HL-60/S4 treated with retinoic acid at 250 ng/mL for 4 days and 3 days (cell line): ENCODE measurements at regions not wholly inside any gene's neighbourhood (a gene's known extent, or its start where the extent isn't known, plus 50 kb on each side); places are given as distances from the start of the nearest gene placed in this dataset.

Experiments
- in situ Hi-C: fragments of 300-500 bp; cut with MboI; formaldehyde crosslinking; loops from 2 replicates; pipeline ENCODE4 v1.7.0; 2022; ENCODE audit warnings: low sequenced_read_pairs

DNA sequence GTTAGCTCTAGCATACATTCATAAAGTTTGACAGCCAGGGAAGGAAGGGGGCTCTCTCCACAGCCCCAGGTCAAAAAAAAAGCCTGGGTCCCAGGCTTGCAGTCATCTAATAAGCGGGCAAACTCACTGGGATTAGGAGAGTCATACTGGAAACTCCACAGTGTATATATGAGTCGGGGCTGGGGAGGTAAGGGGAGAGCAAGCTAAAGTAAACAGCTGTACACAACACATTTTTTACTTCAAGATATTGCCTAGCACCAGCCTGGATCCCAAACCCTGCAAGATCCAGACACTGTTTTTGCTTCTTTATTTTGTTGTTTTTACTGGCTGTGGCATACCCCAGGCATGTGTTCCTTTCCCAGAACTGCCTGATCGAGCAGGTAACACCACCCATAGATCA lies 291.3 kb upstream of the TANK start:
- in situ Hi-C loops, result no loop called here

DNA sequence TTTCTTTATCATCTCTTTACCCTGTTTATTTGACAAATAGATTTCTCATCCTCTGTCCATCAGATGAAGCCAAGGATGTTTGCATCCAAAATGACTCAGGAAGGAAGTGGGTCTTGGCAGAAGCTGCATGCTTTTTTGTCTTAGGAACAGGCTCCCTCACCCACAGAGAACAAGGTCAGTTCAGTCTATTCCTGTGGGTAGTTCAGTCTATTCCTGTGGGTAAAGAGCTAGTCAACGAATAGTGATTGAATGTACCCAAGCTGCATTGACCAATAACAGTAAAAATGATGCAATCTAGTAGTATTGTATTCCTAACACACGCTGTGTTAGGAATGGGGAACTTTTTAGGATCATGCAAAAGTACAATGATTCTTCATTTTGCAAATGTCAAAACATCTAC lies 290.8 kb upstream of the TANK start:
- in situ Hi-C loops, result no loop called here

DNA sequence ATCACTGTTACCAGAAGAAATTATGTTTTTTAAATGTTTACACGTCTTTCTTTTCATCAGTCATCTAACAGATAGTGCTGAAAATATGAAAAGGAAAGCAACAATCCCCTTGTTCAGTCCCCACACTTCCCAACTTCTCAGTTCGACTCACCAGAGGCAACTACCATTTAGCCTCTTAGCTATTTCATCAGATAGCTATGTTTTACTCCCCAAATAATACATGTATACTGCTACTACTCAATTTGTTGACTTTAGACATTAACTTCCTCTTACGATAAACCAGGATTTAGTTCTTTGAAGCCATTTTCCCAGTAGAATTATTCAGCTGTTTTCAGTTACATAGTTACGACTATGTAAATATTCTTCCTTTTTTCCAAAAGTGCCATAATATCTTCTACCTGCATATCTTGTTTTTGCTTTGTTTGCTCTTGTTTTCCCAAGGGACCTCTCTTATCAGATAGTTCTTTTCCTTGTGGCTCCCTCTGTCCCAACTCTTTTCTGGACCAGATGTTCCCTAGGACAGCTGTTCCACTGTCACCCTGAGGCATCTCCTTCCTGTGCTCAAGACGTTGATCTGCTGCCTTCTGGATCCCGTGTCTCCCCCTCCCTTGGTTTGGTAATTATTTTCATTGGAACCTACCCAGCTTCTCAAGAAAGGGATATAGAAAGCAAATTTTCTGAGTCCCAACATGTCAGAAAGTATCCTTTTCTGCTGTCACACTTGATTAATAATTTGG lies 289.3 kb upstream of the TANK start:
- in situ Hi-C loops, result no loop called here

- in situ Hi-C loops, result no loop called here
These were observed 288.3 kb upstream of the TANK start for GRCh38 chr2:160871953-160872352.

- in situ Hi-C loops, result no loop called here
These were observed 284.2 kb upstream of the TANK start for GRCh38 chr2:160876029-160876428.

- in situ Hi-C loops, result no loop called here
These were observed 283.5 kb upstream of the TANK start for GRCh38 chr2:160876765-160877164.

DNA sequence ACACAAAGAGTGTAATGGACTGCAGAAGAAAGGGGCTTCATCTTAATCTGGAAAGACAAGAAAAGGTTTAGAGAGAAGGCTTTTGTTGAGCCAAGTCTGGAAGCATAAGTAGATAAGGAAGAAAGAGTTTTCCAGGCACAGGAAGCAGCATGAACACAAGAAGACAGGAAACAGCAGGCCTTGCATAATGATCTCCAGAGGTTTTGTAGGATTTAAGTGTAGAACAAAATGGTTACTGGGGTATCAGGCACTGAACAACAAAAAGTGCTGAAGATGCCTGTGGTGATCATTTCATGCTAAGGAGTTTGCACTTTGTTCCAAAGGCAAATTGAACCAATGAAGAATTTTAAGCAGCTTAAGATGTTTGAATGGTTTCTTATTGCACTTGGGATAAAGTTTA lies 281.6 kb upstream of the TANK start:
- in situ Hi-C loops, result no loop called here

- in situ Hi-C loops, result no loop called here
These were observed 277.3 kb upstream of the TANK start for GRCh38 chr2:160882906-160883305.

DNA sequence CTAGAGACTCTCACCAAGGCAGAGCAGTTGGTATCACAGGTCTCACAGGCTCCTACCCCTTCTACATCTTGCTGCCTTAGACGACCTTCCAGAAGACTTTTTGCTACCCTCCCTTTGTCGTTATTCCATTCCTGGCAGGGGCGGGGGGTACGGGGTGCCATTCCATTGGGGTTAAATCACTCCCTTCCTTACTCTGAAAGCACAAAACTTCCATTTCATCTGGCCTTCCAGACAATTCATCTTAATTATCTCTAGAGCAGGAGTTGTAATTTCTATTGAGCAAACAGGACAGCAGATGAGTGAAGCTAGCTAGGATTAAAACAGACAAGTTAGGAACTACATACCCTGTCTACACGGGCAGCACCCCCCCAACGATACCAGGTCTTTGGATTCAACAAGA lies 276.2 kb upstream of the TANK start:
- in situ Hi-C loops, result no loop called here

GRCh38 chr2:160889439-160890170 lies 270.6 kb upstream of the TANK start:
- in situ Hi-C loops, result no loop called here

- in situ Hi-C loops, result no loop called here
These were observed 269.4 kb upstream of the TANK start for GRCh38 chr2:160890667-160891352.

GRCh38 chr2:160891353-160891740 lies 268.9 kb upstream of the TANK start:
- in situ Hi-C loops, result no loop called here

- in situ Hi-C loops, result no loop called here
These were observed 268.0 kb upstream of the TANK start for GRCh38 chr2:160892204-160892603.

DNA sequence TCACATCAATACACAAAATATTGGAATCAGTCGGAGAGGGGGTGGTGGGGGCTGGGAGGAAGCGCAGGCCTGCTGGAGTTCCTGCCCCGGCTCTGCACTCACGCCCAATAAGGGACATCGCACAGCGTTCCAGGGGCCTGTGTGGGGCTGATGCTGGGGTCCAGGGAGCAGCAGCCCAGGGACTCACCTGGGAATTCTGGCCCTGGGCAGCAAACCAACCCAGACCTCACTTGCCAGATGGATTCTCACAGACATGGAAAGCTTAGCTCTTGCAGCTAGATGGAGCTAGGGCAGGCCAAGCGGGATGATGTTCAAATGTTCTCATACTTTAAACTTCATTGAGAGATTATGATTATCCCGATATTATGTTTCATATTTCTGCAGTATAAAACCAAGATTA lies 266.6 kb upstream of the TANK start:
- in situ Hi-C loops, result no loop called here

- in situ Hi-C loops, result no loop called here
These were observed 261.5 kb upstream of the TANK start for GRCh38 chr2:160898581-160899307.

DNA sequence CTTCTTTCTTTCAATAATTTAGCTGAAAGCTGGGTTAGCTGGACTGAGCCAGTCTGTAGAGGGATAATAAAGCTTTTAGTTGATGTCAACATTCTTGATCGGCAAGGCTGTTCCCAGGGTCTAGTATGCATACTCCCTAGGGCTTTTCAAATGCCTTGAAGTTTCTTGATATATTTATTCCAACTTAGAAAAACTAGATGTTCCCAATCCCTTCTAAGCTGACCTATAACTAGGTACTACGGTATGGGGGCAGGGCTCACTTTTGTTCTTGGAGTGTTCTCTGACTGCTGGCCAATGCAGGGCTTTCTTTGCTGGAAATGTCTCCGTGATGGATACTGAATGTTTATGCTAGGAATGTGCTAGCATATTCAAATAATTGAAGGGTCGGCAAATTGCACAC lies 258.6 kb upstream of the TANK start:
- in situ Hi-C loops, result loop anchor here (25.0 kb wide), 1 partner anchor 464 kb away; no protein-coding TSS in a partner anchor

DNA sequence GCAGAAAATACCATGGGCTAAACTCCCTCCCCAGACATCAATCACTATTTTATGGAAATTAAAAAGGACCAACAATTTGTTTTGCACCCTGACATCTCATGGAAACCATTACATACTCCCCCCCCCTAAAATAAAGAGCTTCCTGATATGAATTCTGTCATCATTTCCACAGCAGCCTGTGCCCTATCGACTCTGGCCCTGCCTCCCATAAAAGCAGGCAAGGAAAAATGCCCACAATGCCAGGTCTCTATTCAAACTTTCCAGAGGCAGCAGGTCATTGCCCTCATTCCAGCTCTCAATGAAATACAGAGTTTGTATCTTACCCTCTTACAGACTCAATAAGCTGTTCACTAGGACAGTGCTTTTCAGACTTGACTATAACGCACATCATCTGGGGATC lies 254.4 kb upstream of the TANK start:
- in situ Hi-C loops, result loop anchor here (25.0 kb wide), 1 partner anchor 469 kb away; no protein-coding TSS in a partner anchor

DNA sequence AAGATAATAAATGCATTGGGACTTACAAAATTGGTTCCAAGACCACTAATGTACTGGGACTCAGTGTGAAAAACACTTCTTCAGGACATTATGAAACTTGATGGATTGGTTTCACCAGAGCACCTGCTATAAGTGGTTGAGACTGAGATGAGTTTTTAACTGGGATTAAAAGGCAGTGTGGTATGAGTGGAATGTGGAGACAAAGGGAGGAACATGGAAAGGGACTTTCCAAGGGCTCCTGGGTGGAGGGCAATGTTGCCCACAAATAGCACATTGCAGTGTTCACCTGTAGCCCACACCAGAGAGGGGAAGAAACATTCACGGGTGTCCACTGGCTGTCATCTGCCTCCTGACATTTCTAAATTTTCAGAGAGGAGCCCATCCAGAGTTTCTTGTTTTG lies 253.3 kb upstream of the TANK start:
- in situ Hi-C loops, result loop anchor here (25.0 kb wide), 1 partner anchor 470 kb away; no protein-coding TSS in a partner anchor

DNA sequence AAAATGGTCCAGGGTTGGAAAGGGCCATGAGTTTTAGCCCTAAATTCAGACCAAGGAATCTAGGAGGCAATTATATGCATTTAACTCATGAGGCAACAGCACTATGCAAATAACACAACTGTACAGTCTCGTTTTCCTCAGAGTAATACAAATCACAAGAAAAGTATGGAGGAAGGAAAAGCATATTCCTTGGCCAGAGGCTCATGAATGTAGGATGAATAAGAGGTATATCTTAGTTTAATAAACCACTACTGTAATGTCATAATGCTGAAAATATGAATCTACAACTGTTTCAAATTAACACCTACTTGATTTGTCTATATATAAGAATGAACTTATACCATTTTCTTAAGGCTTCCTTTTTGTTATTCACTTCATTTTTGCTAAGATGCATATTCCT lies 252.5 kb upstream of the TANK start:
- in situ Hi-C loops, result loop anchor here (25.0 kb wide), 1 partner anchor 470 kb away; no protein-coding TSS in a partner anchor

GRCh38 chr2:160908157-160908556 lies 252.1 kb upstream of the TANK start:
- in situ Hi-C loops, result loop anchor here (25.0 kb wide), 1 partner anchor 471 kb away; no protein-coding TSS in a partner anchor

DNA sequence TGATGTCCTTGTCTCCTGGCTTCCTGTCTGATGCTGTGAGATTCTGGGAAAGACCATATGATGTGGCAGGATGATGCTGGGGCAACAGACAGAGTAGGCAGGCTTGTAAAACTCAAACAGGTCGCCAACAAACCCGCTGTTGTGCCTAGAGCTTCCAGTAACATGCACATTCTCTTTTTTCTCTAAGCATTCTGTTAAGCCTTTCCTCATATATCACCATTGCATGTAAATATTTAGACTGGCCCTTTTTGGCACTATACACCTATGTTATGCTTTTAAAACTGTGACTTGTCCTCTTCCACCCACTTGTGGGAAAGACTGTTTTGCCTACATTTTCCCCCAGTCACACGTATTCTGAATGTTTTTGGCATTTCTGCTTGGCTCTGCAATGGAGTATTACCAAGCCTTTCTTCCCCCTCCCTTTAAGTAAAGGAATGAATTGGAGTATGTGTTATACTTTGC lies 250.4 kb upstream of the TANK start:
- in situ Hi-C loops, result loop anchor here (25.0 kb wide), 1 partner anchor 473 kb away; no protein-coding TSS in a partner anchor
